HepG2 (cell line): ENCODE measurements at regions not wholly inside any gene's neighbourhood (a gene's known extent, or its start where the extent isn't known, plus 50 kb on each side); places are given as distances from the start of the nearest gene placed in this dataset.

Experiments used
- CEBPB ChIP-seq: IDR thresholded peaks from 2 replicates; pipeline ENCODE4 v1.6.1; 2011; ENCODE audit warnings: low read depth, low read length, improper control_type of control experiment, borderline replicate concordance
- EP300 ChIP-seq, 3 experiments: sonication (generic) in 1 of 3; formaldehyde crosslinking in 1 of 3; IDR thresholded peaks; 2 replicates each; pipeline versions ENCODE4 v1.5.1 to v1.6.1; 2011 to 2020; ENCODE audit warnings: low read depth in 2 of 3, low read length in 2 of 3, borderline replicate concordance in 1 of 3, improper control_type of control experiment in 1 of 3, mild to moderate bottlenecking in 1 of 3, missing genetic modification reagents in 1 of 3, moderate library complexity in 1 of 3
- IRF9 ChIP-seq: sonication (generic); formaldehyde crosslinking; IDR thresholded peaks from 2 replicates; pipeline ENCODE4 v1.8.0; 2022; ENCODE audit warnings: missing genetic modification reagents, mild to moderate bottlenecking, borderline replicate concordance
- MAFK ChIP-seq, 2 experiments: IDR thresholded peaks in 1 of 2; conservative IDR thresholded peaks in 1 of 2; 2 replicates each; pipeline ENCODE4 v1.6.1; 2011; ENCODE audit warnings: improper control_type of control experiment in 2 of 2, low read length in 2 of 2
- REXO4 ChIP-seq: sonication (generic); formaldehyde crosslinking; IDR thresholded peaks from 2 replicates; pipeline ENCODE4 v1.8.0; 2022; ENCODE audit warnings: missing genetic modification reagents, mild to moderate bottlenecking, borderline replicate concordance
- SP2 ChIP-seq: sonication (generic); formaldehyde crosslinking; IDR thresholded peaks from 2 replicates; pipeline ENCODE4 v1.5.1; 2020; ENCODE audit warnings: mild to moderate bottlenecking, missing genetic modification reagents
- TBP ChIP-seq: sonication (generic); formaldehyde crosslinking; IDR thresholded peaks from 2 replicates; pipeline ENCODE4 v1.5.0; 2020; ENCODE audit warnings: missing genetic modification reagents
- TOPORS ChIP-seq: sonication (generic); formaldehyde crosslinking; IDR thresholded peaks from 2 replicates; pipeline ENCODE4 v1.8.0; 2023; ENCODE audit warnings: mild to moderate bottlenecking, missing genetic modification reagents
- TRIM24 ChIP-seq: sonication (generic); formaldehyde crosslinking; IDR thresholded peaks from 2 replicates; pipeline ENCODE4 v1.8.0; 2022; ENCODE audit warnings: mild to moderate bottlenecking, missing genetic modification reagents
- XRCC5 ChIP-seq: fragments of 200-400 bp; formaldehyde crosslinking; optimal IDR thresholded peaks from 2 replicates; pipeline ENCODE3; 2017; ENCODE audit warnings: mild to moderate bottlenecking, low read length
- ZNF138 ChIP-seq: sonication (generic); formaldehyde crosslinking; IDR thresholded peaks from 2 replicates; pipeline ENCODE4 v1.5.0; 2020; ENCODE audit warnings: mild to moderate bottlenecking, low read depth, missing genetic modification reagents
- ZNF264 ChIP-seq: sonication (generic); formaldehyde crosslinking; IDR thresholded peaks from 2 replicates; pipeline ENCODE4 v1.4.0; 2020; ENCODE audit warnings: missing genetic modification reagents
- ZNF431 ChIP-seq: sonication (generic); formaldehyde crosslinking; IDR thresholded peaks from 2 replicates; pipeline ENCODE4 v1.9.0; 2022; ENCODE audit warnings: missing genetic modification reagents, low read depth, mild to moderate bottlenecking, borderline replicate concordance

GRCh38 chr4:97235521-97235920, 907.8 kb downstream of the STPG2 start:
- no peak for TF ChIP-seq TBP
- TF ChIP-seq EP300 (IDR thresholded peaks at IDR 0.05; ENCODE audit: low read depth in 2 of 2, low read length in 2 of 2), result no peak
- no peak for TF ChIP-seq EP300 (CRISPR knock-in tag; IDR thresholded peaks at IDR 0.05; ENCODE audit: borderline replicate concordance)
- no peak for TF ChIP-seq TOPORS
- no peak for TF ChIP-seq ZNF431
- no peak for TF ChIP-seq ZNF264 (CRISPR knock-in tag)
- no peak for TF ChIP-seq ZNF138 (CRISPR knock-in tag)
- no peak for TF ChIP-seq IRF9
- no peak for TF ChIP-seq SP2 (CRISPR knock-in tag)
- no peak for TF ChIP-seq TRIM24
- no peak for TF ChIP-seq XRCC5
- no peak for TF ChIP-seq REXO4 (CRISPR knock-in tag)
- no peak for TF ChIP-seq MAFK (conservative IDR thresholded peaks at IDR 0.05 in 1 of 2, IDR thresholded peaks at IDR 0.05 in 1 of 2; ENCODE audit: low read length in 2 of 2)
- no peak for TF ChIP-seq CEBPB
